Ovary (tissue), 7 donors: ENCODE measurements at regions not wholly inside any gene's neighbourhood (a gene's known extent, or its start where the extent isn't known, plus 50 kb on each side); places are given as distances from the start of the nearest gene placed in this dataset.

Experiments
- DNase-seq, 5 donors: peaks; one replicate each; pipeline ENCODE4 v3.0.0-alpha.2; 2019 to 2020
- H3K27ac ChIP-seq, 2 donors: fragments of 200-600 bp; one replicate each; pipeline versions ENCODE4 v1.5.1 to v1.8.0; 2019 to 2022
- H3K27me3 ChIP-seq: fragments of 200-600 bp; one replicate; pipeline ENCODE4 v1.8.0; 2022
- H3K36me3 ChIP-seq: fragments of 200-600 bp; sonication (generic); one replicate; pipeline ENCODE4 v1.5.1; 2019
- H3K4me1 ChIP-seq: one replicate; pipeline ENCODE4 v1.8.1; 2013; ENCODE audit warnings: mild to moderate bottlenecking, moderate library complexity; ENCODE audit not compliant: insufficient read depth
- H3K4me3 ChIP-seq: fragments of 200-600 bp; sonication (generic); one replicate; pipeline ENCODE4 v1.5.1; 2017
- H3K9me3 ChIP-seq, 2 donors: fragments of 200-600 bp in 1 of 2; sonication (generic) in 1 of 2; one replicate each; pipeline versions ENCODE4 v1.5.1 to v1.8.1; 2013 to 2019; ENCODE audit warnings: mild to moderate bottlenecking in 1 of 2, moderate library complexity in 1 of 2
- CTCF ChIP-seq, 3 donors: fragments of 450-650 bp in 2 of 3; fragments of 200-600 bp in 1 of 3; IDR thresholded peaks; one replicate each; pipeline versions ENCODE4 v1.5.1 to v1.8.0; 2016 to 2022; ENCODE audit warnings: antibody characterized with exemption in 3 of 3, mild to moderate bottlenecking in 1 of 3
- EP300 ChIP-seq: sonication (generic); formaldehyde crosslinking; IDR thresholded peaks from one replicate; pipeline ENCODE4 v1.6.1; 2017; ENCODE audit warnings: antibody characterized with exemption
- POLR2A ChIP-seq: fragments of 450-650 bp; IDR thresholded peaks from one replicate; pipeline ENCODE4 v1.6.1; 2017; ENCODE audit warnings: antibody characterized with exemption, mild to moderate bottlenecking, moderate library complexity
- WGBS, 3 donors: extraction: QIAGEN DNeasy Blood & Tissue Kit in 1 of 3; methylation state at CpG; one replicate each; pipeline versions ENCODE4 v1.1.5 to v1.1.7; 2013 to 2017; 5-methylcytosine and 5-hydroxymethylcytosine counted together
- intact Hi-C, 4 donors: fragments of 100-400 bp; cut with DNase I; formaldehyde crosslinking; loops; one replicate each; pipeline versions ENCODE4 v1.11.0 to v1.15.1; 2022 to 2023
- donor health status: DM: no; HTN: no; CAD: no; lungs with moderate emphysema.
- donor health status: DM: no; HTN: no; CAD: no.
- donor health status: Bipolar disorder and iron deficiency.
- donor health status: DM: no; HTN: no; CAD: no.
- donor health status: DM: yes; HTN: yes; CAD: no.

GRCh38 chr19:31055454-31055853, 293.8 kb downstream of the TSHZ3 start:
- Histone ChIP-seq H3K9me3 (no peaks in the 10 kb centered on the region), H3K36me3 (no peaks in the 10 kb centered on the region), H3K27ac (no peak overlapping the region), H3K4me3 (no peak overlapping the region), H3K4me1 (no peaks in the 10 kb centered on the region), H3K27me3 (no peaks in the 10 kb centered on the region)
- no peak for DNase-seq
- intact Hi-C loops = no loop called here
- TF ChIP-seq POLR2A (no peak), EP300 (no peak), CTCF (IDR thresholded peaks at IDR 0.05) (no peak)

- WGBS, 3 donors = 38 to 51% (median 45%) methylated on average over 3 of the region's 3 CpGs
- no peaks in the 10 kb centered on the region for H3K36me3 ChIP-seq
- DNase-seq = no peak
- H3K27ac ChIP-seq = no peak overlapping the region
- H3K9me3 ChIP-seq = no peaks in the 10 kb centered on the region
- H3K4me3 ChIP-seq = no peak overlapping the region
- intact Hi-C loops = no loop called here
- no peaks in the 10 kb centered on the region for H3K27me3 ChIP-seq
- TF ChIP-seq CTCF (IDR thresholded peaks at IDR 0.05) (no peak), POLR2A (no peak), EP300 (no peak)
- H3K4me1 ChIP-seq = no peaks in the 10 kb centered on the region
Measured at GRCh38 chr19:31054430-31054829, 294.8 kb downstream of the TSHZ3 start.

GRCh38 chr19:31049431-31049830, 299.8 kb downstream of the TSHZ3 start:
- H3K27me3 ChIP-seq = no peaks in the 10 kb centered on the region
- no peaks in the 10 kb centered on the region for H3K9me3 ChIP-seq
- no peak for DNase-seq
- WGBS, 3 donors = 91 to 95% (median 93%) methylated on average over 5 of the region's 5 CpGs
- no peaks in the 10 kb centered on the region for H3K4me1 ChIP-seq
- no peak for TF ChIP-seq CTCF (IDR thresholded peaks at IDR 0.05)
- no peak for TF ChIP-seq POLR2A
- TF ChIP-seq EP300 = no peak
- no peak overlapping the region for H3K27ac ChIP-seq
- H3K4me3 ChIP-seq = no peak overlapping the region
- no peaks in the 10 kb centered on the region for H3K36me3 ChIP-seq
- intact Hi-C loops = no loop called here

GRCh38 chr19:31046024-31046423, 303.2 kb downstream of the TSHZ3 start:
- no peaks in the 10 kb centered on the region for H3K4me1 ChIP-seq
- no peak for DNase-seq
- intact Hi-C loops = no loop called here
- H3K9me3 ChIP-seq = no peaks in the 10 kb centered on the region
- 82 to 93% (median 93%) methylated on average over 2 of the region's 2 CpGs for WGBS, 3 donors
- H3K36me3 ChIP-seq = no peaks in the 10 kb centered on the region
- H3K4me3 ChIP-seq = no peak overlapping the region
- H3K27me3 ChIP-seq = no peaks in the 10 kb centered on the region
- H3K27ac ChIP-seq = no peak overlapping the region
- TF ChIP-seq EP300 = no peak

- H3K27me3 ChIP-seq = no peaks in the 10 kb centered on the region
- WGBS, 3 donors = 88 to 90% (median 89%) methylated on average over 2 of the region's 2 CpGs
- DNase-seq = no peak
- H3K27ac ChIP-seq = no peak overlapping the region
- TF ChIP-seq POLR2A = no peak
- TF ChIP-seq CTCF (IDR thresholded peaks at IDR 0.05) = no peak
- H3K9me3 ChIP-seq = no peaks in the 10 kb centered on the region
- H3K36me3 ChIP-seq = no peaks in the 10 kb centered on the region
- H3K4me3 ChIP-seq = no peak overlapping the region
- peaks cover 3% of the 10 kb centered on the region for H3K4me1 ChIP-seq
- intact Hi-C loops = no loop called here
Measured at GRCh38 chr19:31041461-31041860, 307.8 kb downstream of the TSHZ3 start.
